ENCODE measurements at regions not wholly inside any gene's neighbourhood (a gene's known extent, or its start where the extent isn't known, plus 50 kb on each side); places are given as distances from the start of the nearest gene placed in this dataset.
A peak's percentile ranks its signal among the peaks of the same experiment; 100 is the strongest.

GRCh38 chr12:67038486-67038885 is 230.7 kb upstream of the CAND1 start:
- H3K9ac ChIP-seq, result no peak overlapping the region
- no peaks in the 10 kb centered on the region for H3K27me3 ChIP-seq (ENCODE audit: control insufficient read depth, insufficient read depth, low read length)
- H3K9me3 ChIP-seq (ENCODE audit: control insufficient read depth, low read length), result no peaks in the 10 kb centered on the region
- TF ChIP-seq, protein P1, sequence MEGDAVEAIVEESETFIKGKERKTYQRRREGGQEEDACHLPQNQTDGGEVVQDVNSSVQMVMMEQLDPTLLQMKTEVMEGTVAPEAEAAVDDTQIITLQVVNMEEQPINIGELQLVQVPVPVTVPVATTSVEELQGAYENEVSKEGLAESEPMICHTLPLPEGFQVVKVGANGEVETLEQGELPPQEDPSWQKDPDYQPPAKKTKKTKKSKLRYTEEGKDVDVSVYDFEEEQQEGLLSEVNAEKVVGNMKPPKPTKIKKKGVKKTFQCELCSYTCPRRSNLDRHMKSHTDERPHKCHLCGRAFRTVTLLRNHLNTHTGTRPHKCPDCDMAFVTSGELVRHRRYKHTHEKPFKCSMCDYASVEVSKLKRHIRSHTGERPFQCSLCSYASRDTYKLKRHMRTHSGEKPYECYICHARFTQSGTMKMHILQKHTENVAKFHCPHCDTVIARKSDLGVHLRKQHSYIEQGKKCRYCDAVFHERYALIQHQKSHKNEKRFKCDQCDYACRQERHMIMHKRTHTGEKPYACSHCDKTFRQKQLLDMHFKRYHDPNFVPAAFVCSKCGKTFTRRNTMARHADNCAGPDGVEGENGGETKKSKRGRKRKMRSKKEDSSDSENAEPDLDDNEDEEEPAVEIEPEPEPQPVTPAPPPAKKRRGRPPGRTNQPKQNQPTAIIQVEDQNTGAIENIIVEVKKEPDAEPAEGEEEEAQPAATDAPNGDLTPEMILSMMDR (IDR thresholded peaks at IDR 0.05), result no peak
- no peak overlapping the region for H3K27ac ChIP-seq
- H2AFZ ChIP-seq, result no peak overlapping the region
- peaks cover 14% of the 10 kb centered on the region for H3K4me1 ChIP-seq
- no peaks in the 10 kb centered on the region for H3K36me3 ChIP-seq (ENCODE audit: control insufficient read depth, insufficient read depth, low read length)
- no peak overlapping the region for H3K4me3 ChIP-seq (ENCODE audit: low read depth, low read length)
- H3K79me2 ChIP-seq, result peaks cover 36% of the 10 kb centered on the region
- H3K4me2 ChIP-seq (ENCODE audit: low read length), result no peak overlapping the region

- H3K9ac ChIP-seq, result no peak overlapping the region
- no peak overlapping the region for H2AFZ ChIP-seq
- peak overlapping the region; percentile 67 for H3K27ac ChIP-seq
- H3K4me2 ChIP-seq (ENCODE audit: low read length), result no peak overlapping the region
- peaks cover 16% of the 10 kb centered on the region for H3K4me1 ChIP-seq
- no peak overlapping the region for H3K4me3 ChIP-seq (ENCODE audit: low read depth, low read length)
- H3K9me3 ChIP-seq (ENCODE audit: control insufficient read depth, low read length), result no peaks in the 10 kb centered on the region
- H3K36me3 ChIP-seq (ENCODE audit: control insufficient read depth, insufficient read depth, low read length), result no peaks in the 10 kb centered on the region
- peaks cover 26% of the 10 kb centered on the region for H3K79me2 ChIP-seq
- no peaks in the 10 kb centered on the region for H3K27me3 ChIP-seq (ENCODE audit: control insufficient read depth, insufficient read depth, low read length)
- TF ChIP-seq, protein P1 (IDR thresholded peaks at IDR 0.05), result no peak
Observed at GRCh38 chr12:67039995-67040860, 228.9 kb upstream of the CAND1 start.

GRCh38 chr12:67040861-67041137 is 228.4 kb upstream of the CAND1 start:
- TF ChIP-seq, protein P1 (IDR thresholded peaks at IDR 0.05), result no peak
- H3K79me2 ChIP-seq, result peaks cover 23% of the 10 kb centered on the region
- H3K4me1 ChIP-seq, result peaks cover 16% of the 10 kb centered on the region
- H3K27me3 ChIP-seq (ENCODE audit: control insufficient read depth, insufficient read depth, low read length), result no peaks in the 10 kb centered on the region
- no peak overlapping the region for H3K9ac ChIP-seq
- H3K27ac ChIP-seq, result peak overlapping the region; percentile 67
- H2AFZ ChIP-seq, result no peak overlapping the region
- no peak overlapping the region for H3K4me2 ChIP-seq (ENCODE audit: low read length)
- H3K9me3 ChIP-seq (ENCODE audit: control insufficient read depth, low read length), result no peaks in the 10 kb centered on the region
- H3K4me3 ChIP-seq (ENCODE audit: low read depth, low read length), result no peak overlapping the region
- H3K36me3 ChIP-seq (ENCODE audit: control insufficient read depth, insufficient read depth, low read length), result no peaks in the 10 kb centered on the region

GRCh38 chr12:67042697-67043131 is 226.4 kb upstream of the CAND1 start:
- Histone ChIP-seq H3K4me1 (peaks cover 16% of the 10 kb centered on the region), H3K4me2 (ENCODE audit: low read length) (no peak overlapping the region), H3K4me3 (ENCODE audit: low read depth, low read length) (no peak overlapping the region), H3K9me3 (ENCODE audit: control insufficient read depth, low read length) (no peaks in the 10 kb centered on the region), H3K36me3 (ENCODE audit: control insufficient read depth, insufficient read depth, low read length) (no peaks in the 10 kb centered on the region), H3K9ac (no peak overlapping the region), H3K27ac (no peak overlapping the region), H2AFZ (no peak overlapping the region), H3K79me2 (peaks cover 18% of the 10 kb centered on the region), H3K27me3 (ENCODE audit: control insufficient read depth, insufficient read depth, low read length) (no peaks in the 10 kb centered on the region)
- TF ChIP-seq, protein P1 (IDR thresholded peaks at IDR 0.05), result no peak

DNA sequence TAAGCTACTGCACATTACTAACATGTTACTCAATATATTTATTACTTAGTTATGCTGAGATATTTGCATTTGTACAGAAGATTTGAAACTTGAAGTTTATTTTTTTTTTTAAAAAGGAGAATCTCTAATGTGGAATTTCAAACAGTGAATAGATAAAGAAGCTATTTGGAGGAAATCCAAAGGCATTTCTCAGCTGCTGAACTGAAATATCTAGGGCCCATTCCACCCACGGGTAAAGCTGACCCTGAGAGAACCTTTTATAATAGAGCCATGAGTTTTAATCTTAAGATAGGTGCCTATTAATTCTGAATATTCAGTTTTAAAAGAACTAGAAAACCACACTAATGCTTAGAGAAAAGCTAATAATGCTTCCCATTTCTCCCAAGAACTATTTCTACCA is 225.4 kb upstream of the CAND1 start:
- Histone ChIP-seq H3K79me2 (peaks cover 20% of the 10 kb centered on the region), H3K27me3 (ENCODE audit: control insufficient read depth, insufficient read depth, low read length) (no peaks in the 10 kb centered on the region), H3K4me1 (peaks cover 16% of the 10 kb centered on the region), H3K4me3 (ENCODE audit: low read depth, low read length) (no peak overlapping the region), H3K36me3 (ENCODE audit: control insufficient read depth, insufficient read depth, low read length) (no peaks in the 10 kb centered on the region), H2AFZ (no peak overlapping the region), H3K9me3 (ENCODE audit: control insufficient read depth, low read length) (no peaks in the 10 kb centered on the region), H3K27ac (no peak overlapping the region), H3K9ac (no peak overlapping the region), H3K4me2 (ENCODE audit: low read length) (no peak overlapping the region)
- TF ChIP-seq, protein P1 (IDR thresholded peaks at IDR 0.05), result no peak

Data from parathyroid adenoma (tissue), 2 donors.